Liver (tissue), 8 donors: ENCODE measurements at regions not wholly inside any gene's neighbourhood (a gene's known extent, or its start where the extent isn't known, plus 50 kb on each side); places are given as distances from the start of the nearest gene placed in this dataset.

Source experiments
- DNase-seq: peaks from one replicate; pipeline ENCODE4 v3.0.0-alpha.2; 2017; ENCODE audit warnings: low spot score
- H3K27ac ChIP-seq, 2 donors: one replicate each; pipeline ENCODE4 v1.7.0; 2013; ENCODE audit warnings: inconsistent platforms in 2 of 2, low read length in 2 of 2, control low read depth in 1 of 2, low read depth in 1 of 2, mild to moderate bottlenecking in 1 of 2
- H3K27me3 ChIP-seq, 4 donors: one replicate each; pipeline versions ENCODE4 v1.6.1 to v1.7.0; 2013; ENCODE audit warnings: low read length in 3 of 4, inconsistent platforms in 1 of 4, mild to moderate bottlenecking in 1 of 4, moderate library complexity in 1 of 4; ENCODE audit not compliant: control insufficient read depth in 4 of 4, insufficient read depth in 4 of 4
- H3K36me3 ChIP-seq, 4 donors: one replicate each; pipeline versions ENCODE4 v1.6.1 to v1.7.0; 2013; ENCODE audit warnings: low read length in 3 of 4, mild to moderate bottlenecking in 3 of 4, low read depth in 1 of 4, moderate library complexity in 1 of 4; ENCODE audit not compliant: control insufficient read depth in 4 of 4, insufficient read depth in 3 of 4
- H3K4me1 ChIP-seq, 4 donors: one replicate each; pipeline versions ENCODE4 v1.6.1 to v1.7.0; 2013; ENCODE audit warnings: low read length in 3 of 4, mild to moderate bottlenecking in 3 of 4, moderate library complexity in 1 of 4; ENCODE audit not compliant: control insufficient read depth in 4 of 4, insufficient read depth in 4 of 4
- H3K4me3 ChIP-seq, 3 donors: one replicate each; pipeline versions ENCODE4 v1.6.1 to v1.7.0; 2013; ENCODE audit warnings: low read length in 3 of 3, control low read depth in 1 of 3, low read depth in 1 of 3, mild to moderate bottlenecking in 1 of 3
- H3K9ac ChIP-seq, 2 donors: one replicate each; pipeline ENCODE4 v1.7.0; 2013; ENCODE audit warnings: low read length in 2 of 2, mild to moderate bottlenecking in 2 of 2, moderate library complexity in 2 of 2, control low read depth in 1 of 2, low read depth in 1 of 2
- H3K9me3 ChIP-seq, 4 donors: one replicate each; pipeline versions ENCODE4 v1.6.1 to v1.7.0; 2013; ENCODE audit warnings: low read length in 3 of 4; ENCODE audit not compliant: control insufficient read depth in 4 of 4
- EGR1 ChIP-seq, 2 donors: IDR thresholded peaks; 2 replicates each; pipeline ENCODE4 v1.6.1; 2016 to 2018; ENCODE audit warnings: antibody characterized with exemption in 2 of 2, low read depth in 2 of 2
- FOXA1 ChIP-seq: IDR thresholded peaks from 2 replicates; pipeline ENCODE4 v1.6.1; 2016; ENCODE audit warnings: antibody characterized with exemption
- FOXA2 ChIP-seq: IDR thresholded peaks from 2 replicates; pipeline ENCODE4 v1.6.1; 2016; ENCODE audit warnings: antibody characterized with exemption
- HNF4G ChIP-seq: IDR thresholded peaks from 2 replicates; pipeline ENCODE4 v1.6.1; 2016; ENCODE audit warnings: antibody characterized with exemption
- NR2F2 ChIP-seq: IDR thresholded peaks from 2 replicates; pipeline ENCODE4 v1.6.1; 2016; ENCODE audit warnings: antibody characterized with exemption
- RAD21 ChIP-seq, 2 donors: IDR thresholded peaks; 2 replicates each; pipeline ENCODE4 v1.6.1; 2016; ENCODE audit warnings: antibody characterized with exemption in 2 of 2, mild to moderate bottlenecking in 2 of 2
- RXRA ChIP-seq, 2 donors: IDR thresholded peaks; 2 replicates each; pipeline ENCODE4 v1.6.1; 2017 to 2018; ENCODE audit warnings: antibody characterized with exemption in 2 of 2, mild to moderate bottlenecking in 1 of 2
- SP1 ChIP-seq: IDR thresholded peaks from 2 replicates; pipeline ENCODE4 v1.6.1; 2018; ENCODE audit warnings: antibody characterized with exemption, mild to moderate bottlenecking
- YY1 ChIP-seq: IDR thresholded peaks from 2 replicates; pipeline ENCODE4 v1.6.1; 2016; ENCODE audit warnings: antibody characterized with exemption, mild to moderate bottlenecking
- WGBS: extraction: QIAGEN DNeasy Blood & Tissue Kit; methylation state at CpG from one replicate; pipeline ENCODE4 v1.1.7; 2013; 5-methylcytosine and 5-hydroxymethylcytosine counted together
- TF ChIP-seq, protein P1 (sequence below): IDR thresholded peaks from 2 replicates; pipeline ENCODE4 v1.6.1; 2016; ENCODE audit warnings: antibody characterized with exemption
- TF ChIP-seq, protein P2 (sequence below): IDR thresholded peaks from 2 replicates; pipeline ENCODE4 v1.6.1; 2016; ENCODE audit warnings: antibody characterized with exemption, mild to moderate bottlenecking
- TF ChIP-seq, protein P3 (sequence below): IDR thresholded peaks from 2 replicates; pipeline ENCODE4 v1.6.1; 2016; ENCODE audit warnings: antibody characterized with exemption
- TF ChIP-seq, protein P4 (sequence below): fragments of 150-350 bp; IDR thresholded peaks from 2 replicates; pipeline ENCODE4 v1.5.1; 2017; ENCODE audit warnings: improper control_type of control experiment, low read depth, low read length; ENCODE audit not compliant: missing input control
- donor health status: healthy.
- donor health status: healthy.
- donor health status: healthy.
- donor health status: healthy.
- donor health status: healthy.

DNA sequence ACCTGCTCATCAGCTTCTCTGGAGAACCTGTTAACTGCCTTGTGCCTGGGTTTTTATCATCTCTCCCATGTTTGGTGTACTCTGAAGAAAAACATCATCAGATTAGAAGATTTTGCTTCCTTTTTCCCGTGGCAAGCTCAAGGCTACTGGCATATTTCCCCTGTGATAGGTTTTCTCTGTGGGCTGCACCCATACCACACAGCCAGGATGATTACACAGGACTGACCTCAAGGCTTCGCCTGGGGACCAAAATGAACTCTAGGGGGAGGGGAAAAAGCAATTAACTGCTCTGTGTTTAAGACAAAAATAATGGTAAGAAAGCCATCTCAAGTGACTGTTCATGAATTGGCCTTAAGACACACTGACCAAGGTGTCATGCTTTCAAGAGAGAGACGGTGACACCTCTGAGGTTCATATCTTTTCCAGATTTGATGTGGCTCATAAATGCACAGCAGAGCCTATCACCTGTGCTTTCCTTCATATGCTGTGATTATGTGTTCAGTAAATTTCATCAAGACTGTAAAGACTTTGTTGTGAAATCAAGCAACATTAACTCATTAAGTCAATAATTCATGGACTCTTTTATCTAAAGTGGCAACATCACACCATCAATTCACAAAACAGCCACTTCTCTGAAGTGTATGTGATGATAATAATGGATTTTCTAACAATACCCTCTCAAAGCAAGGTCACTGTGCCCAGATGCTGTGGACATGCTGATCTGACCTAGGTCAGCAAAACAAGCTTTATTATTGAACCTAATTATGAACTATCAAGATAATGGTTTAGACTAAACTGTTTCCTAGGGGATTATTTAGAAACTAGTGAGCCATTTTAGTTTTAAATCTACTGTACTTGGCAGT lies 427.9 kb downstream of the WDR72 start:
- Histone ChIP-seq H3K9ac (no peak overlapping the region), H3K4me3 (no peak overlapping the region), H3K9me3 (no peaks in the 10 kb centered on the region), H3K27ac (no peak overlapping the region), H3K27me3 (no peaks in the 10 kb centered on the region), H3K4me1 (no peaks in the 10 kb centered on the region), H3K36me3 (no peaks in the 10 kb centered on the region)
- WGBS = 74% methylated on average over 3 of the region's 3 CpGs
- no peak for DNase-seq
- TF ChIP-seq, protein P1, sequence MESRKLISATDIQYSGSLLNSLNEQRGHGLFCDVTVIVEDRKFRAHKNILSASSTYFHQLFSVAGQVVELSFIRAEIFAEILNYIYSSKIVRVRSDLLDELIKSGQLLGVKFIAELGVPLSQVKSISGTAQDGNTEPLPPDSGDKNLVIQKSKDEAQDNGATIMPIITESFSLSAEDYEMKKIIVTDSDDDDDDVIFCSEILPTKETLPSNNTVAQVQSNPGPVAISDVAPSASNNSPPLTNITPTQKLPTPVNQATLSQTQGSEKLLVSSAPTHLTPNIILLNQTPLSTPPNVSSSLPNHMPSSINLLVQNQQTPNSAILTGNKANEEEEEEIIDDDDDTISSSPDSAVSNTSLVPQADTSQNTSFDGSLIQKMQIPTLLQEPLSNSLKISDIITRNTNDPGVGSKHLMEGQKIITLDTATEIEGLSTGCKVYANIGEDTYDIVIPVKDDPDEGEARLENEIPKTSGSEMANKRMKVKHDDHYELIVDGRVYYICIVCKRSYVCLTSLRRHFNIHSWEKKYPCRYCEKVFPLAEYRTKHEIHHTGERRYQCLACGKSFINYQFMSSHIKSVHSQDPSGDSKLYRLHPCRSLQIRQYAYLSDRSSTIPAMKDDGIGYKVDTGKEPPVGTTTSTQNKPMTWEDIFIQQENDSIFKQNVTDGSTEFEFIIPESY = no peak

DNA sequence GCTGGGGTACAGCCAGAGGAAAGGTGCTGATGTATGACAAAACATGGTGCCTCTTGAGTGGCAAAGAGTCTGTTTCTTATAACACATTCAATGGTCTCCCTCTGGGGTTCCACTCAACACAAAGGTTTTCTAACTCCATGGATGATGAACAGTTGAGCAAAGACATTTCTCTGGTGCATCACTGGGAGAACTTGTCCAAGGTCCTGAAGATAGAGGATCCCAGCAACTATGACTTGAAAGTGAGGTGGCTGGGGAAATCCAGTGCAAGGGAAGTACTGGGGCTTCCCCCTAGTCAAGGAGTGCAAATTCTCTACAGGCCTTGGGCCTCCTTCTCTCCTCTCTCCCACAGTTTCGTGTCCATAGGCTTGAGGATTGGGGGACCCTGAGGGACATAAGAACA lies 431.1 kb downstream of the WDR72 start:
- H3K27ac ChIP-seq = no peak overlapping the region
- no peak for DNase-seq
- no peak overlapping the region for H3K4me3 ChIP-seq
- TF ChIP-seq FOXA2 = no peak
- TF ChIP-seq, protein P2, sequence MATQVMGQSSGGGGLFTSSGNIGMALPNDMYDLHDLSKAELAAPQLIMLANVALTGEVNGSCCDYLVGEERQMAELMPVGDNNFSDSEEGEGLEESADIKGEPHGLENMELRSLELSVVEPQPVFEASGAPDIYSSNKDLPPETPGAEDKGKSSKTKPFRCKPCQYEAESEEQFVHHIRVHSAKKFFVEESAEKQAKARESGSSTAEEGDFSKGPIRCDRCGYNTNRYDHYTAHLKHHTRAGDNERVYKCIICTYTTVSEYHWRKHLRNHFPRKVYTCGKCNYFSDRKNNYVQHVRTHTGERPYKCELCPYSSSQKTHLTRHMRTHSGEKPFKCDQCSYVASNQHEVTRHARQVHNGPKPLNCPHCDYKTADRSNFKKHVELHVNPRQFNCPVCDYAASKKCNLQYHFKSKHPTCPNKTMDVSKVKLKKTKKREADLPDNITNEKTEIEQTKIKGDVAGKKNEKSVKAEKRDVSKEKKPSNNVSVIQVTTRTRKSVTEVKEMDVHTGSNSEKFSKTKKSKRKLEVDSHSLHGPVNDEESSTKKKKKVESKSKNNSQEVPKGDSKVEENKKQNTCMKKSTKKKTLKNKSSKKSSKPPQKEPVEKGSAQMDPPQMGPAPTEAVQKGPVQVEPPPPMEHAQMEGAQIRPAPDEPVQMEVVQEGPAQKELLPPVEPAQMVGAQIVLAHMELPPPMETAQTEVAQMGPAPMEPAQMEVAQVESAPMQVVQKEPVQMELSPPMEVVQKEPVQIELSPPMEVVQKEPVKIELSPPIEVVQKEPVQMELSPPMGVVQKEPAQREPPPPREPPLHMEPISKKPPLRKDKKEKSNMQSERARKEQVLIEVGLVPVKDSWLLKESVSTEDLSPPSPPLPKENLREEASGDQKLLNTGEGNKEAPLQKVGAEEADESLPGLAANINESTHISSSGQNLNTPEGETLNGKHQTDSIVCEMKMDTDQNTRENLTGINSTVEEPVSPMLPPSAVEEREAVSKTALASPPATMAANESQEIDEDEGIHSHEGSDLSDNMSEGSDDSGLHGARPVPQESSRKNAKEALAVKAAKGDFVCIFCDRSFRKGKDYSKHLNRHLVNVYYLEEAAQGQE = peak; percentile 96
- no peaks in the 10 kb centered on the region for H3K36me3 ChIP-seq
- H3K27me3 ChIP-seq = no peaks in the 10 kb centered on the region
- peaks cover 0 to 7% (median 0%) of the 10 kb centered on the region in 4 donors for H3K4me1 ChIP-seq
- no peaks in the 10 kb centered on the region for H3K9me3 ChIP-seq
- WGBS = 68% methylated on average over 1 of the region's 1 CpG
- no peak overlapping the region for H3K9ac ChIP-seq

DNA sequence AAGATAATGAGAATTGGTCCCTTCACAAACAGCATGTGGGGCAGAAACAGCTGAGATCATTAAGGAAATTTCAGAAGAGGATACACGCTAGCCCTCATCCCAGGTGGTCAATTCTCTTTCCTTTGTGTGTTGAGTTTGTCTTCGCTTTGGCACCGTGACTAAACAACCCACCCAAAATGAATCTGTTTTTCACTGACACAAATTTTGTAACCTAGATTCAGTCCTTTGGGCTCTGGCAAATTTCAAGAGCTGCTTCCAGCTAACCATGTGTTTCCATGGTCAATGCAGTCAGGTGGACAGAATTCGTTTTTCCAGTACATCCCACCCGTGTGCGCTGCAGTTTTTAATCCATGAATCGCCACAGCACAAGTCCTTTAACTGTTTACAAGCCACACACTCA lies 435.4 kb downstream of the WDR72 start:
- Histone ChIP-seq H3K36me3 (no peaks in the 10 kb centered on the region), H3K4me3 (no peak overlapping the region), H3K27ac (no peak overlapping the region), H3K9me3 (no peaks in the 10 kb centered on the region), H3K27me3 (no peaks in the 10 kb centered on the region), H3K4me1 (peaks cover 0 to 7% (median 0%) of the 10 kb centered on the region in 4 donors), H3K9ac (no peak overlapping the region)
- no peak for DNase-seq
- WGBS = 77% methylated on average over 7 of the region's 7 CpGs
- TF ChIP-seq, protein P3, sequence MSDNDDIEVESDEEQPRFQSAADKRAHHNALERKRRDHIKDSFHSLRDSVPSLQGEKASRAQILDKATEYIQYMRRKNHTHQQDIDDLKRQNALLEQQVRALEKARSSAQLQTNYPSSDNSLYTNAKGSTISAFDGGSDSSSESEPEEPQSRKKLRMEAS = no peak
- TF ChIP-seq RAD21 (IDR thresholded peaks at IDR 0.05) = no peak
- TF ChIP-seq HNF4G = no peak
- TF ChIP-seq FOXA1 = no peak
- TF ChIP-seq, protein P1 = no peak
- no peak for TF ChIP-seq NR2F2
- no peak for TF ChIP-seq EGR1 (IDR thresholded peaks at IDR 0.05; ENCODE audit: low read depth in 2 of 2)
- TF ChIP-seq, protein P2 = no peak
- TF ChIP-seq YY1 = no peak
- no peak for TF ChIP-seq RXRA (IDR thresholded peaks at IDR 0.05)
- TF ChIP-seq SP1 = no peak
- TF ChIP-seq FOXA2 = no peak
- TF ChIP-seq, protein P4, sequence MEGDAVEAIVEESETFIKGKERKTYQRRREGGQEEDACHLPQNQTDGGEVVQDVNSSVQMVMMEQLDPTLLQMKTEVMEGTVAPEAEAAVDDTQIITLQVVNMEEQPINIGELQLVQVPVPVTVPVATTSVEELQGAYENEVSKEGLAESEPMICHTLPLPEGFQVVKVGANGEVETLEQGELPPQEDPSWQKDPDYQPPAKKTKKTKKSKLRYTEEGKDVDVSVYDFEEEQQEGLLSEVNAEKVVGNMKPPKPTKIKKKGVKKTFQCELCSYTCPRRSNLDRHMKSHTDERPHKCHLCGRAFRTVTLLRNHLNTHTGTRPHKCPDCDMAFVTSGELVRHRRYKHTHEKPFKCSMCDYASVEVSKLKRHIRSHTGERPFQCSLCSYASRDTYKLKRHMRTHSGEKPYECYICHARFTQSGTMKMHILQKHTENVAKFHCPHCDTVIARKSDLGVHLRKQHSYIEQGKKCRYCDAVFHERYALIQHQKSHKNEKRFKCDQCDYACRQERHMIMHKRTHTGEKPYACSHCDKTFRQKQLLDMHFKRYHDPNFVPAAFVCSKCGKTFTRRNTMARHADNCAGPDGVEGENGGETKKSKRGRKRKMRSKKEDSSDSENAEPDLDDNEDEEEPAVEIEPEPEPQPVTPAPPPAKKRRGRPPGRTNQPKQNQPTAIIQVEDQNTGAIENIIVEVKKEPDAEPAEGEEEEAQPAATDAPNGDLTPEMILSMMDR = no peak
